Ectodermal cell (in vitro differentiated cells): ENCODE measurements at regions not wholly inside any gene's neighbourhood (a gene's known extent, or its start where the extent isn't known, plus 50 kb on each side); places are given as distances from the start of the nearest gene placed in this dataset.

Experiments
- H3K27ac ChIP-seq: 2 replicates; pipeline ENCODE4 v1.7.0; 2013; ENCODE audit warnings: mild to moderate bottlenecking, low read depth, low read length; ENCODE audit not compliant: insufficient read depth, poor library complexity, severe bottlenecking
- H3K27me3 ChIP-seq: 2 replicates; pipeline ENCODE4 v1.7.0; 2013; ENCODE audit warnings: mild to moderate bottlenecking, low read length; ENCODE audit not compliant: insufficient read depth, control insufficient read depth, poor library complexity, severe bottlenecking
- H3K36me3 ChIP-seq: one replicate; pipeline ENCODE4 v1.7.0; 2013; ENCODE audit warnings: low read length; ENCODE audit not compliant: control insufficient read depth, insufficient read depth
- H3K4me1 ChIP-seq: one replicate; pipeline ENCODE4 v1.7.0; 2013; ENCODE audit warnings: low read length; ENCODE audit not compliant: control insufficient read depth, insufficient read depth
- H3K4me3 ChIP-seq: 2 replicates; pipeline ENCODE4 v1.7.0; 2013; ENCODE audit warnings: low read depth, low read length, control low read depth; ENCODE audit not compliant: insufficient read depth
- H3K9me3 ChIP-seq: 2 replicates; pipeline ENCODE4 v1.7.0; 2013; ENCODE audit warnings: mild to moderate bottlenecking, low read length, moderate library complexity; ENCODE audit not compliant: control insufficient read depth
- WGBS, 2 experiments: methylation state at CpG; one replicate each; pipeline ENCODE4 v1.1.7; 2013; ENCODE audit warnings: missing lambda C conversion rate in 2 of 2; 5-methylcytosine and 5-hydroxymethylcytosine counted together

- Histone ChIP-seq H3K36me3 (no peaks in the 10 kb centered on the region), H3K27me3 (no peaks in the 10 kb centered on the region), H3K4me1 (no peaks in the 10 kb centered on the region), H3K4me3 (no peak overlapping the region), H3K27ac (no peak overlapping the region), H3K9me3 (no peaks in the 10 kb centered on the region)
- 91 to 95% methylated on average over 1 of the region's 1 CpG for WGBS, 2 experiments
Measured at GRCh38 chr2:150575861-150576260, 88.4 kb upstream of the RND3 start.

GRCh38 chr2:150572961-150573395, 85.5 kb upstream of the RND3 start:
- Histone ChIP-seq H3K36me3 (no peaks in the 10 kb centered on the region), H3K27me3 (no peaks in the 10 kb centered on the region), H3K4me3 (no peak overlapping the region)

GRCh38 chr2:150572194-150572766, 84.8 kb upstream of the RND3 start:
- no peaks in the 10 kb centered on the region for H3K36me3 ChIP-seq
- no peak overlapping the region for H3K27ac ChIP-seq
- no peak overlapping the region for H3K4me3 ChIP-seq
- no peaks in the 10 kb centered on the region for H3K9me3 ChIP-seq
- no peaks in the 10 kb centered on the region for H3K4me1 ChIP-seq
- H3K27me3 ChIP-seq: no peaks in the 10 kb centered on the region
- WGBS, 2 experiments: 94 to 95% methylated on average over 6 of the region's 6 CpGs

More at GRCh38 chr2:150572961-150573395, 85.5 kb upstream of the RND3 start:
- Histone ChIP-seq H3K4me1 (no peaks in the 10 kb centered on the region), H3K9me3 (no peaks in the 10 kb centered on the region), H3K27ac (no peak overlapping the region)

GRCh38 chr2:150571121-150571520, 83.7 kb upstream of the RND3 start:
- Histone ChIP-seq H3K36me3 (no peaks in the 10 kb centered on the region), H3K9me3 (no peaks in the 10 kb centered on the region), H3K27me3 (no peaks in the 10 kb centered on the region), H3K27ac (no peak overlapping the region), H3K4me3 (no peak overlapping the region), H3K4me1 (no peaks in the 10 kb centered on the region)
- 80% methylated on average over 1 of the region's 1 CpG; no CpG with 5 or more reads in 1 of the 2 experiments for WGBS, 2 experiments

- Histone ChIP-seq H3K4me3 (no peak overlapping the region), H3K27ac (no peak overlapping the region), H3K27me3 (no peaks in the 10 kb centered on the region), H3K9me3 (no peaks in the 10 kb centered on the region), H3K4me1 (no peaks in the 10 kb centered on the region), H3K36me3 (no peaks in the 10 kb centered on the region)
- WGBS, 2 experiments: no CpG with 5 or more reads among the region's 1 CpG
Measured at GRCh38 chr2:150570712-150571111, 83.2 kb upstream of the RND3 start.

- no peaks in the 10 kb centered on the region for H3K4me1 ChIP-seq
- no peaks in the 10 kb centered on the region for H3K36me3 ChIP-seq
- no peak overlapping the region for H3K4me3 ChIP-seq
- H3K27me3 ChIP-seq: no peaks in the 10 kb centered on the region
- H3K9me3 ChIP-seq: no peaks in the 10 kb centered on the region
- no peak overlapping the region for H3K27ac ChIP-seq
- 96 to 97% methylated on average over 4 of the region's 4 CpGs for WGBS, 2 experiments
Measured at GRCh38 chr2:150569761-150570160, 82.3 kb upstream of the RND3 start.

- 84 to 98% methylated on average over 3 to 4 of the region's 4 CpGs for WGBS, 2 experiments
- Histone ChIP-seq H3K27me3 (no peaks in the 10 kb centered on the region), H3K4me1 (no peaks in the 10 kb centered on the region), H3K4me3 (no peak overlapping the region), H3K36me3 (no peaks in the 10 kb centered on the region), H3K9me3 (no peaks in the 10 kb centered on the region), H3K27ac (no peak overlapping the region)
Measured at GRCh38 chr2:150567771-150568301, 80.4 kb upstream of the RND3 start.

GRCh38 chr2:150566289-150566688, 78.8 kb upstream of the RND3 start:
- Histone ChIP-seq H3K27ac (no peak overlapping the region), H3K27me3 (no peaks in the 10 kb centered on the region)
- whole genome bisulfite sequencing, 2 experiments: 94 to 97% methylated on average over 1 to 3 of the region's 3 CpGs

GRCh38 chr2:150561076-150561475, 73.6 kb upstream of the RND3 start:
- Histone ChIP-seq H3K4me1 (no peaks in the 10 kb centered on the region), H3K36me3 (no peaks in the 10 kb centered on the region), H3K27me3 (no peaks in the 10 kb centered on the region), H3K9me3 (no peaks in the 10 kb centered on the region), H3K4me3 (no peak overlapping the region), H3K27ac (no peak overlapping the region)
- WGBS, 2 experiments: 92 to 98% methylated on average over 1 of the region's 1 CpG

More at GRCh38 chr2:150566289-150566688, 78.8 kb upstream of the RND3 start:
- no peaks in the 10 kb centered on the region for H3K9me3 ChIP-seq
- H3K36me3 ChIP-seq: no peaks in the 10 kb centered on the region
- H3K4me1 ChIP-seq: no peaks in the 10 kb centered on the region
- no peak overlapping the region for H3K4me3 ChIP-seq

GRCh38 chr2:150557020-150557600, 69.6 kb upstream of the RND3 start:
- H3K4me3 ChIP-seq: no peak overlapping the region
- H3K4me1 ChIP-seq: no peaks in the 10 kb centered on the region

More at GRCh38 chr2:150557020-150557600, 69.6 kb upstream of the RND3 start:
- H3K27me3 ChIP-seq: no peaks in the 10 kb centered on the region
- H3K27ac ChIP-seq: no peak overlapping the region
- WGBS, 2 experiments: 71 to 75% methylated on average over 1 to 2 of the region's 2 CpGs
- H3K9me3 ChIP-seq: no peaks in the 10 kb centered on the region
- no peaks in the 10 kb centered on the region for H3K36me3 ChIP-seq
